HCT116 (cell line): ENCODE measurements at regions not wholly inside any gene's neighbourhood (a gene's known extent, or its start where the extent isn't known, plus 50 kb on each side); places are given as distances from the start of the nearest gene placed in this dataset.

Experiments
- ATAC-seq: fragments of 200-7000 bp; cut with Tn5 transposase; 2 replicates; pipeline ENCODE4 v1.9.1; 2020; ENCODE audit warnings: mild to moderate bottlenecking, moderate library complexity
- BruUV-seq: library from RNA; stranded (reverse); fragments of 400-500 nt; replicated peaks from 2 replicates; lab custom pipeline; 2021; lab: Mats Ljungman, UMichigan
- CTCF ChIA-PET: fragments of 300-600 bp; sonication (Branson Sonifier 250); formaldehyde crosslinking; loops from one replicate; lab custom pipeline; 2021; ENCODE audit warnings: antibody characterized with exemption; lab: Charles Lee
- POLR2A ChIA-PET: fragments of 300-600, 350-600 bp; sonication (Branson Sonifier 250); formaldehyde crosslinking; loops from one replicate; lab custom pipeline; 2021; ENCODE audit warnings: antibody characterized with exemption; lab: Charles Lee
- RAD21 ChIA-PET, 2 experiments: fragments of 300-600 bp; sonication (Branson Sonifier 250); formaldehyde crosslinking; loops; one replicate each; lab custom pipeline; 2023; ENCODE audit warnings: low total read pairs in 2 of 2; ENCODE audit not compliant: uncharacterized antibody in 2 of 2, unreplicated experiment in 2 of 2, low non-redundant PET in 1 of 2; lab: Charles Lee
- DNase-seq: peaks from one replicate; pipeline ENCODE4 v3.0.0-alpha.2; 2010; ENCODE audit warnings: low read depth, low spot score
- H2AFZ ChIP-seq: fragments of 200-600 bp; shearing (Covaris generic), sonication (generic); 2 replicates; pipeline ENCODE4 v1.6.1; 2017; ENCODE audit warnings: low read depth, mixed run types, mixed read lengths, antibody characterized with exemption, low read length; ENCODE audit not compliant: poor library complexity, severe bottlenecking
- H3K27ac ChIP-seq: 2 replicates; pipeline ENCODE4 v1.5.1; 2012; ENCODE audit warnings: low read depth, low read length
- H3K27me3 ChIP-seq: fragments of 200-600 bp; sonication (generic); 2 replicates; pipeline ENCODE4 v1.6.1; 2016; ENCODE audit warnings: mixed run types, low read length, mixed read lengths; ENCODE audit not compliant: insufficient read depth
- H3K36me3 ChIP-seq, 2 experiments: fragments of 200-500 bp in 1 of 2; fragments of 200-600 bp in 1 of 2; sonication (Bioruptor generic) in 1 of 2; sonication (generic) in 1 of 2; 2 replicates each; pipeline versions ENCODE4 v1.5.1 to v1.6.1; 2014 to 2016; ENCODE audit warnings: low read length in 2 of 2, inconsistent platforms in 1 of 2, mixed read lengths in 1 of 2, mixed run types in 1 of 2; ENCODE audit not compliant: insufficient read depth in 2 of 2, control insufficient read depth in 1 of 2
- H3K4me1 ChIP-seq, 2 experiments: fragments of 200-600 bp in 1 of 2; sonication (generic) in 1 of 2; 2 replicates each; pipeline versions ENCODE4 v1.5.1 to v1.6.1; 2012 to 2017; ENCODE audit warnings: low read length in 2 of 2, inconsistent platforms in 1 of 2, mild to moderate bottlenecking in 1 of 2, mixed read lengths in 1 of 2, mixed run types in 1 of 2, moderate library complexity in 1 of 2; ENCODE audit not compliant: insufficient read depth in 2 of 2, control insufficient read depth in 1 of 2
- H3K4me2 ChIP-seq: fragments of 200-600 bp; sonication (generic); 2 replicates; pipeline ENCODE4 v1.6.1; 2017; ENCODE audit warnings: mixed run types, low read length, mixed read lengths
- H3K4me3 ChIP-seq, 2 experiments: fragments of 200-600 bp in 1 of 2; sonication (generic) in 1 of 2; replicated peaks in 1 of 2; 2 replicates each; pipeline ENCODE4 v1.5.1; 2011 to 2016; ENCODE audit warnings: low read length in 2 of 2, control low read depth in 1 of 2, low read depth in 1 of 2, mild to moderate bottlenecking in 1 of 2, mixed read lengths in 1 of 2, mixed run types in 1 of 2
- H3K79me2 ChIP-seq: fragments of 200-600 bp; sonication (generic); 2 replicates; pipeline ENCODE4 v1.6.1; 2017; ENCODE audit warnings: mild to moderate bottlenecking, mixed run types, low read length, moderate library complexity, mixed read lengths; ENCODE audit not compliant: insufficient read depth
- H3K9ac ChIP-seq: fragments of 200-600 bp; sonication (generic); 2 replicates; pipeline ENCODE4 v1.6.1; 2016; ENCODE audit warnings: low read length, mixed read lengths
- H3K9me2 ChIP-seq: fragments of 200-600 bp; sonication (generic), shearing (Covaris generic); 2 replicates; pipeline ENCODE4 v1.6.1; 2017; ENCODE audit warnings: mixed run types, mild to moderate bottlenecking, moderate library complexity; ENCODE audit not compliant: insufficient read depth
- H3K9me3 ChIP-seq, 2 experiments: fragments of 200-500 bp in 1 of 2; fragments of 200-600 bp in 1 of 2; sonication (Bioruptor generic) in 1 of 2; sonication (generic) in 1 of 2; 2 replicates each; pipeline ENCODE4 v1.6.1; 2014 to 2017; ENCODE audit warnings: low read length in 2 of 2, mixed read lengths in 2 of 2, inconsistent platforms in 1 of 2, low read depth in 1 of 2, mild to moderate bottlenecking in 1 of 2, mixed run types in 1 of 2, moderate library complexity in 1 of 2; ENCODE audit not compliant: control insufficient read depth in 1 of 2, insufficient read depth in 1 of 2
- H4K20me1 ChIP-seq: fragments of 200-600 bp; sonication (generic), shearing (Covaris generic); 2 replicates; pipeline ENCODE4 v1.6.1; 2017; ENCODE audit warnings: mixed run types, mild to moderate bottlenecking, moderate library complexity; ENCODE audit not compliant: insufficient read depth
- CEBPB ChIP-seq: IDR thresholded peaks from 2 replicates; pipeline ENCODE4 v1.6.1; 2012; ENCODE audit warnings: low read depth
- CTCF ChIP-seq, 3 experiments: fragments of 200-600 bp in 1 of 3; sonication (generic) in 1 of 3; IDR thresholded peaks in 2 of 3; conservative IDR thresholded peaks in 1 of 3; 2 replicates each; pipeline ENCODE4 v1.5.1; 2012 to 2017; ENCODE audit warnings: low read depth in 2 of 3, low read length in 2 of 3, antibody characterized with exemption in 1 of 3, borderline replicate concordance in 1 of 3, control low read depth in 1 of 3, mild to moderate bottlenecking in 1 of 3, mixed read lengths in 1 of 3, mixed run types in 1 of 3, moderate library complexity in 1 of 3; ENCODE audit not compliant: insufficient read depth in 1 of 3
- ELF1 ChIP-seq: IDR thresholded peaks from 2 replicates; pipeline ENCODE4 v1.6.1; 2012; ENCODE audit warnings: low read depth, borderline replicate concordance
- EZH2phosphoT487 ChIP-seq: fragments of 200-600 bp; IDR thresholded peaks from 2 replicates; pipeline ENCODE4 v1.6.1; 2018; ENCODE audit warnings: antibody characterized with exemption, borderline replicate concordance
- JUND ChIP-seq: IDR thresholded peaks from 2 replicates; pipeline ENCODE4 v1.6.1; 2012
- POLR2A ChIP-seq: IDR thresholded peaks from 2 replicates; pipeline ENCODE4 v1.7.0; 2011; ENCODE audit warnings: borderline replicate concordance; ENCODE audit not compliant: insufficient read depth, insufficient read length; ENCODE audit errors: extremely low read depth
- POLR2AphosphoS5 ChIP-seq: IDR thresholded peaks from 2 replicates; pipeline ENCODE4 v1.6.1; 2011; ENCODE audit warnings: mild to moderate bottlenecking, low read depth, low read length, moderate library complexity
- RAD21 ChIP-seq: IDR thresholded peaks from 2 replicates; pipeline ENCODE4 v1.6.1; 2012; ENCODE audit warnings: low read depth, mild to moderate bottlenecking
- REST ChIP-seq: IDR thresholded peaks from 2 replicates; pipeline ENCODE4 v1.6.1; 2012; ENCODE audit warnings: low read depth
- SRF ChIP-seq: IDR thresholded peaks from 2 replicates; pipeline ENCODE4 v1.6.1; 2012; ENCODE audit warnings: low read depth
- TCF7L2 ChIP-seq: IDR thresholded peaks from 2 replicates; pipeline ENCODE4 v1.7.0; 2011; ENCODE audit warnings: borderline replicate concordance, inconsistent platforms; ENCODE audit not compliant: insufficient read depth, insufficient read length; ENCODE audit errors: extremely low read depth
- ZBTB33 ChIP-seq: IDR thresholded peaks from 2 replicates; pipeline ENCODE4 v1.6.1; 2011; ENCODE audit warnings: mild to moderate bottlenecking, low read length, moderate library complexity; ENCODE audit not compliant: insufficient replicate concordance; ENCODE audit errors: extremely low read depth
- ZFX ChIP-seq: fragments of 450-650 bp; IDR thresholded peaks from 2 replicates; pipeline ENCODE4 v1.6.1; 2017
- ZNF274 ChIP-seq: fragments of 200-500 bp; sonication (Bioruptor generic); IDR thresholded peaks from 2 replicates; pipeline ENCODE4 v1.6.1; 2014; ENCODE audit warnings: mild to moderate bottlenecking, low read depth, low read length, inconsistent platforms
- intact Hi-C: fragments of 100-400 bp; cut with micrococcal nuclease; formaldehyde crosslinking; loops from 2 replicates; pipeline ENCODE4 v1.10.0; 2022

- no TSS peak for BruUV-seq
- ChIA-PET POLR2A (no interaction called here), CTCF (no interaction called here), RAD21 (no interaction called here)
- Histone ChIP-seq H4K20me1 (no peaks in the 10 kb centered on the region), H3K27ac (no peak overlapping the region), H3K9me2 (no peaks in the 10 kb centered on the region), H3K36me3 (no peaks in the 10 kb centered on the region), H3K9ac (no peak overlapping the region), H3K79me2 (no peaks in the 10 kb centered on the region), H3K27me3 (peaks cover 24% of the 10 kb centered on the region), H3K9me3 (no peaks in the 10 kb centered on the region), H3K4me3 (no peak overlapping the region), H3K4me2 (no peak overlapping the region), H3K4me1 (no peaks in the 10 kb centered on the region), H2AFZ (no peak overlapping the region)
- no peak for ATAC-seq
- TF ChIP-seq ZFX (no peak), ZBTB33 (no peak)
- intact Hi-C loops: no loop called here
- DNase-seq: no peak
These were observed 310.6 kb downstream of the SEC16B start for GRCh38 chr1:177659281-177659680.

GRCh38 chr1:177656598-177656997 lies 313.3 kb downstream of the SEC16B start:
- DNase-seq (no peak), ATAC-seq (no peak)
- no peaks in the 10 kb centered on the region for H3K9me2 ChIP-seq
- CTCF ChIA-PET: no interaction called here
- H3K9ac ChIP-seq: no peak overlapping the region
- RAD21 ChIA-PET: no interaction called here
- POLR2A ChIA-PET: no interaction called here
- no peak overlapping the region for H3K4me3 ChIP-seq
- BruUV-seq: no TSS peak
- no peak overlapping the region for H3K4me2 ChIP-seq
- no peaks in the 10 kb centered on the region for H4K20me1 ChIP-seq
- no peaks in the 10 kb centered on the region for H3K36me3 ChIP-seq
- intact Hi-C loops: no loop called here
- H2AFZ ChIP-seq: no peak overlapping the region
- no peaks in the 10 kb centered on the region for H3K4me1 ChIP-seq
- H3K9me3 ChIP-seq: no peaks in the 10 kb centered on the region
- H3K79me2 ChIP-seq: no peaks in the 10 kb centered on the region
- H3K27me3 ChIP-seq: peaks cover 34% of the 10 kb centered on the region
- H3K27ac ChIP-seq: no peak overlapping the region
- TF ChIP-seq JUND: no peak
- TF ChIP-seq RAD21: no peak
- TF ChIP-seq CTCF (IDR thresholded peaks at IDR 0.05 in 2 of 3, conservative IDR thresholded peaks at IDR 0.05 in 1 of 3; ENCODE audit: borderline replicate concordance in 1 of 3, insufficient read depth in 1 of 3, low read depth in 2 of 3, low read length in 2 of 3): no peak
- no peak for TF ChIP-seq SRF
- no peak for TF ChIP-seq POLR2A
- no peak for TF ChIP-seq POLR2AphosphoS5
- no peak for TF ChIP-seq ELF1
- no peak for TF ChIP-seq TCF7L2
- TF ChIP-seq ZNF274: no peak
- no peak for TF ChIP-seq REST
- TF ChIP-seq EZH2phosphoT487: no peak
- TF ChIP-seq CEBPB: no peak
